Astrocyte (in vitro differentiated cells and primary cell): ENCODE measurements at regions not wholly inside any gene's neighbourhood (a gene's known extent, or its start where the extent isn't known, plus 50 kb on each side); places are given as distances from the start of the nearest gene placed in this dataset.

Experiments used
- CTCF ChIP-seq: IDR thresholded peaks from 2 replicates; pipeline ENCODE4 v1.5.1; 2011; ENCODE audit warnings: low read depth, mild to moderate bottlenecking, inconsistent platforms, low read length, moderate library complexity; ENCODE audit not compliant: insufficient read depth
- EZH2 ChIP-seq: IDR thresholded peaks from 2 replicates; pipeline ENCODE4 v1.6.1; 2012; ENCODE audit warnings: mild to moderate bottlenecking, low read length, inconsistent platforms; ENCODE audit not compliant: insufficient read depth

- TF ChIP-seq CTCF, result no peak
- TF ChIP-seq EZH2, result no peak
These were observed 256.8 kb downstream of the NFATC2 start for GRCh38 chr20:51285684-51286083.
